ENCODE measurements at regions not wholly inside any gene's neighbourhood (a gene's known extent, or its start where the extent isn't known, plus 50 kb on each side); places are given as distances from the start of the nearest gene placed in this dataset.

GRCh38 chr3:835096-835495 is 257.7 kb upstream of the CNTN6 start:
- TF ChIP-seq TAF1 (IDR thresholded peaks at IDR 0.05; ENCODE audit: low read depth, low read length) (no peak), POLR2A (IDR thresholded peaks at IDR 0.05; ENCODE audit: low read depth, low read length) (no peak)
